ENCODE measurements at regions not wholly inside any gene's neighbourhood (a gene's known extent, or its start where the extent isn't known, plus 50 kb on each side); places are given as distances from the start of the nearest gene placed in this dataset.

DNA sequence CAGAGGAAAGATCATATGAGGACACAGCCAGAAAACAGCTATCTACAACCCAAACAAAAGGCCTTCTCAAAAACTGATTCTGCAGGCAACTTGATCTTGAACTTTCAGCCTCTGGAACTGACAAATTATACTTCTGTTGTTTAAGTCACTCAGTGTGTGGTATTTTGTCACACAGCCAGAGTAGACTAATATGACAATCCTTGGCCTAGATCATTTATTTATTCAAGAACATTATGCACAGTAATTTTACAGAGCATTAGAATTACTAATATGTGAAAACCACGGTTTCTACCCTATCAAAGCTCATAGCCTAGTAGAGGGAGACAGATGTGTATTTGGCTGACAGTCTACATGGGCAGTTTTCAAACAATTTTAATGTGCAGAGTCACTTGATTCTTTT, 167.8 kb upstream of the PCDH18 start:
- in situ Hi-C loops (cut with HindIII; ENCODE audit: low pct_unique_long_range_greater_than_20kb, low sequenced_read_pairs) = no loop called here
- CTCF ChIA-PET = no interaction called here
- H3K27ac ChIP-seq (ENCODE audit: low read length) = no peak overlapping the region

DNA sequence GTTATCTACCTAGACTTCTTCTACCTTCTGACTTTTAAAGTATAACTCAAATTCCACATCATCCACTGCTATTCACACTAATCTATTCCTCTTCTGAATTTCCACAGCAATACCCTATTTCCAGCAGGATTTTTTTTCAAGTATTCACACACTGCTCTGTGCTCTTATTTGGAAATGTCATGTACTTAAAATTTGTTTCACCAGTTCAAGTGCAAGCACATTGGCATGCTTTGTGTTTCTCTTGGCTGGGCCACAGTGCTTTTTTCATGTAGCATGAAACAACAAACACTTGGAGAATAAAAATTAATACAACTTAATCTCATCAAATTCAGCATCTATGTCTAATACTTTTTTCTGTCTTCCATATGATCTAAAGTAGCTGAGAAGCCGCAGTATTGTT, 161.8 kb upstream of the PCDH18 start:
- in situ Hi-C loops (cut with HindIII; ENCODE audit: low pct_unique_long_range_greater_than_20kb, low sequenced_read_pairs) (no loop called here), intact Hi-C loops (cut with micrococcal nuclease; ENCODE audit: unreplicated experiment) (no loop called here)
- Histone ChIP-seq H3K27ac (ENCODE audit: low read length) (no peak overlapping the region), H3K36me3 (ENCODE audit: control insufficient read depth, insufficient read depth, low read length) (no peaks in the 10 kb centered on the region), H3K4me1 (ENCODE audit: control insufficient read depth, insufficient read depth, low read length) (no peaks in the 10 kb centered on the region), H3K4me3 (ENCODE audit: low read depth in 2 of 2, low read length in 2 of 2) (no peak overlapping the region), H3K9me3 (ENCODE audit: control insufficient read depth, insufficient read depth, low read depth, low read length) (no peaks in the 10 kb centered on the region), H3K27me3 (ENCODE audit: control insufficient read depth, insufficient read depth, low read length) (no peaks in the 10 kb centered on the region)
- TF ChIP-seq SIN3A (IDR thresholded peaks at IDR 0.05; ENCODE audit: borderline replicate concordance, insufficient read depth, low read depth, low read length) (no peak), POLR2AphosphoS5 (IDR thresholded peaks at IDR 0.05; ENCODE audit: low read depth, low read length) (no peak), REST (IDR thresholded peaks at IDR 0.05; ENCODE audit: insufficient read depth in 1 of 2, low read depth in 2 of 2, low read length in 1 of 2) (no peak), TCF7L2 (IDR thresholded peaks at IDR 0.05; ENCODE audit: low read depth, low read length) (no peak)
- TF ChIP-seq, protein P1, sequence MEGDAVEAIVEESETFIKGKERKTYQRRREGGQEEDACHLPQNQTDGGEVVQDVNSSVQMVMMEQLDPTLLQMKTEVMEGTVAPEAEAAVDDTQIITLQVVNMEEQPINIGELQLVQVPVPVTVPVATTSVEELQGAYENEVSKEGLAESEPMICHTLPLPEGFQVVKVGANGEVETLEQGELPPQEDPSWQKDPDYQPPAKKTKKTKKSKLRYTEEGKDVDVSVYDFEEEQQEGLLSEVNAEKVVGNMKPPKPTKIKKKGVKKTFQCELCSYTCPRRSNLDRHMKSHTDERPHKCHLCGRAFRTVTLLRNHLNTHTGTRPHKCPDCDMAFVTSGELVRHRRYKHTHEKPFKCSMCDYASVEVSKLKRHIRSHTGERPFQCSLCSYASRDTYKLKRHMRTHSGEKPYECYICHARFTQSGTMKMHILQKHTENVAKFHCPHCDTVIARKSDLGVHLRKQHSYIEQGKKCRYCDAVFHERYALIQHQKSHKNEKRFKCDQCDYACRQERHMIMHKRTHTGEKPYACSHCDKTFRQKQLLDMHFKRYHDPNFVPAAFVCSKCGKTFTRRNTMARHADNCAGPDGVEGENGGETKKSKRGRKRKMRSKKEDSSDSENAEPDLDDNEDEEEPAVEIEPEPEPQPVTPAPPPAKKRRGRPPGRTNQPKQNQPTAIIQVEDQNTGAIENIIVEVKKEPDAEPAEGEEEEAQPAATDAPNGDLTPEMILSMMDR (IDR thresholded peaks at IDR 0.05) = no peak
- ChIA-PET CTCF (no interaction called here), POLR2A (no interaction called here)
- ATAC-seq (no peak), DNase-seq (ENCODE audit: low read depth, low spot score) (no peak)
- BruUV-seq (replicated peaks) = no TSS peak

More for the DNA sequence above, 167.8 kb upstream of the PCDH18 start:
- POLR2A ChIA-PET = no interaction called here
- no peaks in the 10 kb centered on the region for H3K9me3 ChIP-seq (ENCODE audit: control insufficient read depth, insufficient read depth, low read depth, low read length)
- no TSS peak for BruUV-seq (replicated peaks)
- intact Hi-C loops (cut with micrococcal nuclease; ENCODE audit: unreplicated experiment) = no loop called here
- no peak overlapping the region for H3K4me3 ChIP-seq (ENCODE audit: low read depth in 2 of 2, low read length in 2 of 2)
- no peak for DNase-seq (ENCODE audit: low read depth, low spot score)
- H3K4me1 ChIP-seq (ENCODE audit: control insufficient read depth, insufficient read depth, low read length) = no peaks in the 10 kb centered on the region
- no peaks in the 10 kb centered on the region for H3K27me3 ChIP-seq (ENCODE audit: control insufficient read depth, insufficient read depth, low read length)
- H3K36me3 ChIP-seq (ENCODE audit: control insufficient read depth, insufficient read depth, low read length) = no peaks in the 10 kb centered on the region
- TF ChIP-seq TCF7L2 (IDR thresholded peaks at IDR 0.05; ENCODE audit: low read depth, low read length) (no peak), REST (IDR thresholded peaks at IDR 0.05; ENCODE audit: insufficient read depth in 1 of 2, low read depth in 2 of 2, low read length in 1 of 2) (no peak), POLR2AphosphoS5 (IDR thresholded peaks at IDR 0.05; ENCODE audit: low read depth, low read length) (no peak), SIN3A (IDR thresholded peaks at IDR 0.05; ENCODE audit: borderline replicate concordance, insufficient read depth, low read depth, low read length) (no peak)
- TF ChIP-seq, protein P1 (IDR thresholded peaks at IDR 0.05) = no peak
- ATAC-seq = no peak

Measured in Panc1 (cell line).